Activated naive CD4-positive, alpha-beta T cell treated with anti-CD3 and anti-CD28 coated beads for 36 hours (primary cell): ENCODE measurements at regions not wholly inside any gene's neighbourhood (a gene's known extent, or its start where the extent isn't known, plus 50 kb on each side); places are given as distances from the start of the nearest gene placed in this dataset.
"Not testable (repeated sequence)": the region's sequence is repeated elsewhere in the genome, so short reads cannot be mapped to it uniquely, and the experiment has no call there.

Source experiments
- CTCF ChIA-PET: fragments of 350-600 bp; sonication (Branson Sonifier 250); formaldehyde crosslinking; loops from one replicate; lab custom pipeline; 2021; ENCODE audit warnings: antibody characterized with exemption; lab: Charles Lee
- DNase-seq: peaks from one replicate; pipeline ENCODE4 v3.0.0-alpha.2; 2020
- H3K27ac Mint-ChIP-seq: one replicate; pipeline ENCODE4 v1.8.0; 2021; ENCODE audit warnings: mild to moderate bottlenecking, mixed read lengths
- H3K27me3 Mint-ChIP-seq: one replicate; pipeline ENCODE4 v1.8.0; 2021; ENCODE audit warnings: low read depth, mixed read lengths
- H3K36me3 Mint-ChIP-seq: one replicate; pipeline ENCODE4 v1.8.0; 2021; ENCODE audit warnings: low read depth, mixed read lengths
- H3K4me1 Mint-ChIP-seq: one replicate; pipeline ENCODE4 v1.8.0; 2021; ENCODE audit warnings: low read depth, mixed read lengths
- H3K4me3 Mint-ChIP-seq: one replicate; pipeline ENCODE4 v1.8.0; 2021; ENCODE audit warnings: mild to moderate bottlenecking, moderate library complexity, mixed read lengths
- H3K9me3 Mint-ChIP-seq: one replicate; pipeline ENCODE4 v1.8.0; 2021; ENCODE audit warnings: mixed read lengths
- intact Hi-C: fragments of 100-400 bp; cut with micrococcal nuclease; formaldehyde crosslinking; loops from one replicate; pipeline ENCODE4 v1.15.1; 2023

- H3K9me3 Mint-ChIP-seq, result no peaks in the 10 kb centered on the region
- intact Hi-C loops, result no loop called here
- H3K27ac Mint-ChIP-seq, result no peak overlapping the region
- CTCF ChIA-PET, result no interaction called here
- H3K27me3 Mint-ChIP-seq, result no peaks in the 10 kb centered on the region
- DNase-seq, result no peak
- no peaks in the 10 kb centered on the region for H3K36me3 Mint-ChIP-seq
- H3K4me1 Mint-ChIP-seq, result no peaks in the 10 kb centered on the region
- no peak overlapping the region for H3K4me3 Mint-ChIP-seq
Observed at GRCh38 chr16:22646948-22647556, 136.4 kb downstream of the NPIPB5 start.

GRCh38 chr16:22648141-22648540 is 137.4 kb downstream of the NPIPB5 start:
- CTCF ChIA-PET, result no interaction called here
- Mint-ChIP-seq H3K9me3 (no peaks in the 10 kb centered on the region), H3K27ac (no peak overlapping the region), H3K4me1 (no peaks in the 10 kb centered on the region), H3K27me3 (no peaks in the 10 kb centered on the region), H3K36me3 (no peaks in the 10 kb centered on the region), H3K4me3 (no peak overlapping the region)
- intact Hi-C loops, result no loop called here
- no peak for DNase-seq

- H3K4me3 Mint-ChIP-seq, result no peak overlapping the region
- H3K27me3 Mint-ChIP-seq, result peaks cover 3% of the 10 kb centered on the region
- no peak overlapping the region for H3K27ac Mint-ChIP-seq
- no peaks in the 10 kb centered on the region for H3K4me1 Mint-ChIP-seq
- CTCF ChIA-PET, result no interaction called here
- DNase-seq, result no peak
- intact Hi-C loops, result no loop called here
- H3K9me3 Mint-ChIP-seq, result no peaks in the 10 kb centered on the region
- H3K36me3 Mint-ChIP-seq, result no peaks in the 10 kb centered on the region
Observed at GRCh38 chr16:22648941-22649340, 138.2 kb downstream of the NPIPB5 start.

GRCh38 chr16:22651111-22651817 is 140.6 kb downstream of the NPIPB5 start:
- not testable (repeated sequence) for H3K9me3 Mint-ChIP-seq, H3K36me3 Mint-ChIP-seq

GRCh38 chr16:22652463-22652845 is 141.8 kb downstream of the NPIPB5 start:
- intact Hi-C loops, result no loop called here
- no peak overlapping the region for H3K4me3 Mint-ChIP-seq

More at GRCh38 chr16:22651111-22651817, 140.6 kb downstream of the NPIPB5 start:
- H3K27me3 Mint-ChIP-seq, H3K4me3 Mint-ChIP-seq, H3K27ac Mint-ChIP-seq, DNase-seq, intact Hi-C loops, CTCF ChIA-PET, H3K4me1 Mint-ChIP-seq: not testable (repeated sequence)

GRCh38 chr16:22653876-22654275 is 143.2 kb downstream of the NPIPB5 start:
- intact Hi-C loops, result no loop called here

More at GRCh38 chr16:22652463-22652845, 141.8 kb downstream of the NPIPB5 start:
- no peak for DNase-seq
- Mint-ChIP-seq H3K27ac (no peak overlapping the region), H3K9me3 (no peaks in the 10 kb centered on the region), H3K4me1 (no peaks in the 10 kb centered on the region), H3K27me3 (peaks cover 5% of the 10 kb centered on the region), H3K36me3 (no peaks in the 10 kb centered on the region)
- CTCF ChIA-PET, result interaction anchor here (0.6 kb wide), 1 partner anchor 530 kb away, joined by 5 read pairs; no protein-coding TSS in a partner anchor

GRCh38 chr16:22656573-22656972 is 145.9 kb downstream of the NPIPB5 start:
- H3K4me3 Mint-ChIP-seq, H3K4me1 Mint-ChIP-seq, H3K36me3 Mint-ChIP-seq, DNase-seq, CTCF ChIA-PET, H3K9me3 Mint-ChIP-seq, intact Hi-C loops, H3K27me3 Mint-ChIP-seq, H3K27ac Mint-ChIP-seq: not testable (repeated sequence)

More at GRCh38 chr16:22653876-22654275, 143.2 kb downstream of the NPIPB5 start:
- no peak overlapping the region for H3K4me3 Mint-ChIP-seq
- H3K9me3 Mint-ChIP-seq, result no peaks in the 10 kb centered on the region
- H3K27ac Mint-ChIP-seq, result no peak overlapping the region
- DNase-seq, result no peak
- peaks cover 5% of the 10 kb centered on the region for H3K27me3 Mint-ChIP-seq
- no peaks in the 10 kb centered on the region for H3K36me3 Mint-ChIP-seq
- H3K4me1 Mint-ChIP-seq, result no peaks in the 10 kb centered on the region
- CTCF ChIA-PET, result interaction anchor here (0.6 kb wide), 1 partner anchor 394 kb away, joined by 3 read pairs; no protein-coding TSS in a partner anchor

GRCh38 chr16:22659933-22660332 is 149.2 kb downstream of the NPIPB5 start:
- CTCF ChIA-PET, result no interaction called here
- intact Hi-C loops, result no loop called here
- DNase-seq, result no peak
- no peak overlapping the region for H3K27ac Mint-ChIP-seq
- H3K4me3 Mint-ChIP-seq, result no peak overlapping the region
- no peaks in the 10 kb centered on the region for H3K9me3 Mint-ChIP-seq
- no peaks in the 10 kb centered on the region for H3K4me1 Mint-ChIP-seq
- H3K36me3 Mint-ChIP-seq, result no peaks in the 10 kb centered on the region
- peaks cover 2% of the 10 kb centered on the region for H3K27me3 Mint-ChIP-seq

GRCh38 chr16:22660441-22661160 is 149.9 kb downstream of the NPIPB5 start:
- DNase-seq, result no peak
- no peak overlapping the region for H3K4me3 Mint-ChIP-seq
- CTCF ChIA-PET, result no interaction called here
- intact Hi-C loops, result no loop called here
- H3K4me1 Mint-ChIP-seq, result no peaks in the 10 kb centered on the region
- H3K27me3 Mint-ChIP-seq, result peaks cover 2% of the 10 kb centered on the region
- no peak overlapping the region for H3K27ac Mint-ChIP-seq
- no peaks in the 10 kb centered on the region for H3K36me3 Mint-ChIP-seq
- H3K9me3 Mint-ChIP-seq, result no peaks in the 10 kb centered on the region

GRCh38 chr16:22661161-22661647 is 150.5 kb downstream of the NPIPB5 start:
- no peak overlapping the region for H3K27ac Mint-ChIP-seq
- no peaks in the 10 kb centered on the region for H3K4me1 Mint-ChIP-seq
- no peak for DNase-seq
- intact Hi-C loops, result no loop called here
- peaks cover under 1% of the 10 kb centered on the region for H3K27me3 Mint-ChIP-seq
- H3K36me3 Mint-ChIP-seq, result no peaks in the 10 kb centered on the region
- H3K9me3 Mint-ChIP-seq, result no peaks in the 10 kb centered on the region
- H3K4me3 Mint-ChIP-seq, result no peak overlapping the region
- CTCF ChIA-PET, result no interaction called here

- H3K4me1 Mint-ChIP-seq, DNase-seq, H3K4me3 Mint-ChIP-seq, H3K27me3 Mint-ChIP-seq, H3K9me3 Mint-ChIP-seq, H3K27ac Mint-ChIP-seq, intact Hi-C loops, H3K36me3 Mint-ChIP-seq: not testable (repeated sequence)
- CTCF ChIA-PET, result interaction anchor here (0.6 kb wide), 1 partner anchor 267 kb away, joined by 4 read pairs; no protein-coding TSS in a partner anchor
Observed at GRCh38 chr16:22662958-22663357, 151.0 kb upstream of the HS3ST2 start.

GRCh38 chr16:22663389-22664064 is 150.4 kb upstream of the HS3ST2 start:
- no peak for DNase-seq
- intact Hi-C loops, result no loop called here
- Mint-ChIP-seq H3K36me3 (no peaks in the 10 kb centered on the region), H3K9me3 (no peaks in the 10 kb centered on the region), H3K4me1 (no peaks in the 10 kb centered on the region), H3K4me3 (no peak overlapping the region), H3K27ac (no peak overlapping the region), H3K27me3 (no peaks in the 10 kb centered on the region)
- CTCF ChIA-PET, result interaction anchor here (0.7 kb wide), 1 partner anchor 246 kb away, joined by 4 read pairs; no protein-coding TSS in a partner anchor
